ENCODE measurements at regions not wholly inside any gene's neighbourhood (a gene's known extent, or its start where the extent isn't known, plus 50 kb on each side); places are given as distances from the start of the nearest gene placed in this dataset.

GRCh38 chr2:168322325-168323007 is 75.1 kb upstream of the STK39 start:
- Histone ChIP-seq H3K27ac (ENCODE audit: low read depth in 2 of 2, low read length in 2 of 2) (no peak overlapping the region), H3K4me3 (ENCODE audit: low read length in 3 of 3) (no peak overlapping the region), H3K9ac (ENCODE audit: low read length in 3 of 3) (no peak overlapping the region), H3K36me3 (ENCODE audit: control insufficient read depth in 2 of 3, insufficient read depth in 3 of 3, low read length in 3 of 3) (no peaks in the 10 kb centered on the region), H3K27me3 (ENCODE audit: control insufficient read depth, insufficient read depth, low read length) (no peaks in the 10 kb centered on the region), H3K9me3 (ENCODE audit: control insufficient read depth in 2 of 3, insufficient read depth in 1 of 3, low read length in 3 of 3) (no peaks in the 10 kb centered on the region), H3K4me1 (ENCODE audit: control insufficient read depth in 2 of 3, insufficient read depth in 2 of 3, low read depth in 1 of 3, low read length in 3 of 3) (no peaks in the 10 kb centered on the region)
- FAIRE-seq (no peak), DNase-seq (no peak)
- intact Hi-C loops (cut with DNase I), result no loop called here
- TF ChIP-seq CTCF (IDR thresholded peaks at IDR 0.05; ENCODE audit: borderline replicate concordance, extremely low read depth, insufficient read depth), result no peak

- intact Hi-C loops (cut with DNase I), result no loop called here
- Histone ChIP-seq H3K27me3 (ENCODE audit: control insufficient read depth, insufficient read depth, low read length) (no peaks in the 10 kb centered on the region), H3K36me3 (ENCODE audit: control insufficient read depth in 2 of 3, insufficient read depth in 3 of 3, low read length in 3 of 3) (no peaks in the 10 kb centered on the region), H3K4me3 (ENCODE audit: low read length in 3 of 3) (no peak overlapping the region), H3K27ac (ENCODE audit: low read depth in 2 of 2, low read length in 2 of 2) (no peak overlapping the region), H3K4me1 (ENCODE audit: control insufficient read depth in 2 of 3, insufficient read depth in 2 of 3, low read depth in 1 of 3, low read length in 3 of 3) (no peaks in the 10 kb centered on the region), H3K9me3 (ENCODE audit: control insufficient read depth in 2 of 3, insufficient read depth in 1 of 3, low read length in 3 of 3) (no peaks in the 10 kb centered on the region), H3K9ac (ENCODE audit: low read length in 3 of 3) (no peak overlapping the region)
- DNase-seq (peak in 3 of 5 donors; percentile 12 to 51 (median 47)), FAIRE-seq (no peak)
- TF ChIP-seq CTCF (IDR thresholded peaks at IDR 0.05; ENCODE audit: borderline replicate concordance, extremely low read depth, insufficient read depth), result no peak
Observed at GRCh38 chr2:168323529-168324021, 76.2 kb upstream of the STK39 start.

- TF ChIP-seq CTCF (IDR thresholded peaks at IDR 0.05; ENCODE audit: borderline replicate concordance, extremely low read depth, insufficient read depth), result no peak
- Histone ChIP-seq H3K9me3 (ENCODE audit: control insufficient read depth in 2 of 3, insufficient read depth in 1 of 3, low read length in 3 of 3) (peaks cover 0 to 16% (median 0%) of the 10 kb centered on the region in 3 donors), H3K27me3 (ENCODE audit: control insufficient read depth, insufficient read depth, low read length) (no peaks in the 10 kb centered on the region), H3K36me3 (ENCODE audit: control insufficient read depth in 2 of 3, insufficient read depth in 3 of 3, low read length in 3 of 3) (no peaks in the 10 kb centered on the region), H3K27ac (ENCODE audit: low read depth in 2 of 2, low read length in 2 of 2) (no peak overlapping the region), H3K4me1 (ENCODE audit: control insufficient read depth in 2 of 3, insufficient read depth in 2 of 3, low read depth in 1 of 3, low read length in 3 of 3) (no peaks in the 10 kb centered on the region), H3K9ac (ENCODE audit: low read length in 3 of 3) (no peak overlapping the region), H3K4me3 (ENCODE audit: low read length in 3 of 3) (no peak overlapping the region)
- FAIRE-seq (no peak), DNase-seq (no peak)
- intact Hi-C loops (cut with DNase I), result no loop called here
Observed at GRCh38 chr2:168326572-168326971, 79.2 kb upstream of the STK39 start.
